ENCODE measurements at regions not wholly inside any gene's neighbourhood (a gene's known extent, or its start where the extent isn't known, plus 50 kb on each side); places are given as distances from the start of the nearest gene placed in this dataset.
"Not testable (repeated sequence)": the region's sequence is repeated elsewhere in the genome, so short reads cannot be mapped to it uniquely, and the experiment has no call there.

- no peaks in the 10 kb centered on the region for H3K36me3 Mint-ChIP-seq
- H3K4me1 ChIP-seq (ENCODE audit: insufficient read depth, low read length) = no peaks in the 10 kb centered on the region
- DNase-seq = no peak
- H3K27me3 Mint-ChIP-seq = no peaks in the 10 kb centered on the region
- H3K4me1 Mint-ChIP-seq = no peaks in the 10 kb centered on the region
- H3K4me3 ChIP-seq (ENCODE audit: low read length) = no peak overlapping the region
- H3K9me3 Mint-ChIP-seq = peaks cover 0 to 10% (median 2%) of the 10 kb centered on the region in 5 donors
- H3K9me3 ChIP-seq (ENCODE audit: low read length) = no peaks in the 10 kb centered on the region
- CTCF ChIA-PET = no interaction called here
- H3K27ac Mint-ChIP-seq = peak overlapping the region in 1 of 8 donors; percentile 16
- no peak overlapping the region for H3K4me3 Mint-ChIP-seq
- H3K27ac ChIP-seq (ENCODE audit: low read depth, low read length) = no peak overlapping the region
- no peaks in the 10 kb centered on the region for H3K27me3 ChIP-seq (ENCODE audit: insufficient read depth, low read length, poor library complexity, severe bottlenecking)
- POLR2A ChIA-PET = no interaction called here
- H3K36me3 ChIP-seq (ENCODE audit: insufficient read depth, low read length) = no peaks in the 10 kb centered on the region
Measured at GRCh38 chr1:95641386-95641785, 407.4 kb downstream of the RWDD3 start.

- Histone ChIP-seq H3K9me3 (ENCODE audit: low read length) (no peaks in the 10 kb centered on the region), H3K4me3 (ENCODE audit: low read length) (no peak overlapping the region), H3K27me3 (ENCODE audit: insufficient read depth, low read length, poor library complexity, severe bottlenecking) (no peaks in the 10 kb centered on the region), H3K4me1 (ENCODE audit: insufficient read depth, low read length) (no peaks in the 10 kb centered on the region), H3K36me3 (ENCODE audit: insufficient read depth, low read length) (no peaks in the 10 kb centered on the region), H3K27ac (ENCODE audit: low read depth, low read length) (no peak overlapping the region)
- ChIA-PET POLR2A (no interaction called here), CTCF (no interaction called here)
- Mint-ChIP-seq H3K36me3 (no peaks in the 10 kb centered on the region), H3K4me1 (no peaks in the 10 kb centered on the region), H3K27ac (no peak overlapping the region), H3K27me3 (no peaks in the 10 kb centered on the region), H3K9me3 (peaks cover 0 to 10% (median 2%) of the 10 kb centered on the region in 5 donors), H3K4me3 (no peak overlapping the region)
- no peak for DNase-seq
Measured at GRCh38 chr1:95642035-95642434, 408.0 kb downstream of the RWDD3 start.

GRCh38 chr1:95643071-95643470, 409.1 kb downstream of the RWDD3 start:
- Mint-ChIP-seq H3K4me3 (no peak overlapping the region), H3K9me3 (peaks cover 0 to 7% (median 0%) of the 10 kb centered on the region in 5 donors), H3K27ac (no peak overlapping the region), H3K36me3 (no peaks in the 10 kb centered on the region), H3K4me1 (no peaks in the 10 kb centered on the region), H3K27me3 (no peaks in the 10 kb centered on the region)
- no peaks in the 10 kb centered on the region for H3K9me3 ChIP-seq (ENCODE audit: low read length)
- no peak for DNase-seq
- CTCF ChIA-PET = no interaction called here
- no peaks in the 10 kb centered on the region for H3K27me3 ChIP-seq (ENCODE audit: insufficient read depth, low read length, poor library complexity, severe bottlenecking)
- POLR2A ChIA-PET = no interaction called here
- no peak overlapping the region for H3K4me3 ChIP-seq (ENCODE audit: low read length)
- no peaks in the 10 kb centered on the region for H3K36me3 ChIP-seq (ENCODE audit: insufficient read depth, low read length)
- no peak overlapping the region for H3K27ac ChIP-seq (ENCODE audit: low read depth, low read length)
- no peaks in the 10 kb centered on the region for H3K4me1 ChIP-seq (ENCODE audit: insufficient read depth, low read length)

- H3K27me3 Mint-ChIP-seq; H3K27me3 ChIP-seq (ENCODE audit: insufficient read depth, low read length, poor library complexity, severe bottlenecking); H3K4me3 Mint-ChIP-seq; H3K9me3 ChIP-seq (ENCODE audit: low read length); H3K36me3 ChIP-seq (ENCODE audit: insufficient read depth, low read length); DNase-seq; POLR2A ChIA-PET; H3K27ac ChIP-seq (ENCODE audit: low read depth, low read length); H3K36me3 Mint-ChIP-seq; H3K9me3 Mint-ChIP-seq; H3K4me1 Mint-ChIP-seq; CTCF ChIA-PET; H3K27ac Mint-ChIP-seq; H3K4me1 ChIP-seq (ENCODE audit: insufficient read depth, low read length); H3K4me3 ChIP-seq (ENCODE audit: low read length): not testable (repeated sequence)
Measured at GRCh38 chr1:95645126-95645525, 411.1 kb downstream of the RWDD3 start.

- Histone ChIP-seq H3K4me1 (ENCODE audit: insufficient read depth, low read length) (no peaks in the 10 kb centered on the region), H3K9me3 (ENCODE audit: low read length) (no peaks in the 10 kb centered on the region), H3K36me3 (ENCODE audit: insufficient read depth, low read length) (no peaks in the 10 kb centered on the region), H3K4me3 (ENCODE audit: low read length) (no peak overlapping the region), H3K27ac (ENCODE audit: low read depth, low read length) (no peak overlapping the region), H3K27me3 (ENCODE audit: insufficient read depth, low read length, poor library complexity, severe bottlenecking) (no peaks in the 10 kb centered on the region)
- H3K36me3 Mint-ChIP-seq = no peaks in the 10 kb centered on the region
- POLR2A ChIA-PET = no interaction called here
- H3K4me1 Mint-ChIP-seq = no peaks in the 10 kb centered on the region
- no peak for DNase-seq
- no peak overlapping the region for H3K27ac Mint-ChIP-seq
- no peaks in the 10 kb centered on the region for H3K27me3 Mint-ChIP-seq
- H3K9me3 Mint-ChIP-seq = peaks cover 0 to 3% (median 2%) of the 10 kb centered on the region in 5 donors
- CTCF ChIA-PET = no interaction called here
- no peak overlapping the region for H3K4me3 Mint-ChIP-seq
Measured at GRCh38 chr1:95650631-95651030, 416.6 kb downstream of the RWDD3 start.

GRCh38 chr1:95652423-95652965, 418.5 kb downstream of the RWDD3 start:
- CTCF ChIA-PET = no interaction called here
- DNase-seq = no peak
- Mint-ChIP-seq H3K9me3 (peaks cover 0 to 6% (median 2%) of the 10 kb centered on the region in 5 donors), H3K27me3 (no peaks in the 10 kb centered on the region), H3K36me3 (no peaks in the 10 kb centered on the region), H3K27ac (no peak overlapping the region), H3K4me1 (no peaks in the 10 kb centered on the region), H3K4me3 (no peak overlapping the region)
- no peaks in the 10 kb centered on the region for H3K4me1 ChIP-seq (ENCODE audit: insufficient read depth, low read length)
- POLR2A ChIA-PET = no interaction called here
- H3K4me3 ChIP-seq (ENCODE audit: low read length) = no peak overlapping the region
- H3K9me3 ChIP-seq (ENCODE audit: low read length) = no peaks in the 10 kb centered on the region
- no peaks in the 10 kb centered on the region for H3K27me3 ChIP-seq (ENCODE audit: insufficient read depth, low read length, poor library complexity, severe bottlenecking)
- no peaks in the 10 kb centered on the region for H3K36me3 ChIP-seq (ENCODE audit: insufficient read depth, low read length)
- no peak overlapping the region for H3K27ac ChIP-seq (ENCODE audit: low read depth, low read length)

- H3K36me3 ChIP-seq (ENCODE audit: insufficient read depth, low read length) = no peaks in the 10 kb centered on the region
- DNase-seq = no peak
- H3K9me3 ChIP-seq (ENCODE audit: low read length) = no peaks in the 10 kb centered on the region
- no peaks in the 10 kb centered on the region for H3K4me1 ChIP-seq (ENCODE audit: insufficient read depth, low read length)
- Mint-ChIP-seq H3K27me3 (no peaks in the 10 kb centered on the region), H3K27ac (no peak overlapping the region), H3K4me3 (no peak overlapping the region), H3K4me1 (no peaks in the 10 kb centered on the region), H3K9me3 (peaks cover 0 to 6% (median 3%) of the 10 kb centered on the region in 5 donors), H3K36me3 (no peaks in the 10 kb centered on the region)
- ChIA-PET CTCF (no interaction called here), POLR2A (no interaction called here)
- H3K4me3 ChIP-seq (ENCODE audit: low read length) = no peak overlapping the region
- H3K27me3 ChIP-seq (ENCODE audit: insufficient read depth, low read length, poor library complexity, severe bottlenecking) = no peaks in the 10 kb centered on the region
- H3K27ac ChIP-seq (ENCODE audit: low read depth, low read length) = no peak overlapping the region
Measured at GRCh38 chr1:95653618-95654017, 419.6 kb downstream of the RWDD3 start.

GRCh38 chr1:95655321-95656020, 421.5 kb downstream of the RWDD3 start:
- Mint-ChIP-seq H3K27ac (no peak overlapping the region), H3K36me3 (no peaks in the 10 kb centered on the region), H3K27me3 (no peaks in the 10 kb centered on the region), H3K9me3 (peaks cover 0 to 8% (median 2%) of the 10 kb centered on the region in 5 donors), H3K4me3 (no peak overlapping the region), H3K4me1 (no peaks in the 10 kb centered on the region)
- H3K36me3 ChIP-seq (ENCODE audit: insufficient read depth, low read length) = no peaks in the 10 kb centered on the region
- no peaks in the 10 kb centered on the region for H3K4me1 ChIP-seq (ENCODE audit: insufficient read depth, low read length)
- no peaks in the 10 kb centered on the region for H3K27me3 ChIP-seq (ENCODE audit: insufficient read depth, low read length, poor library complexity, severe bottlenecking)
- no peaks in the 10 kb centered on the region for H3K9me3 ChIP-seq (ENCODE audit: low read length)
- CTCF ChIA-PET = no interaction called here
- H3K4me3 ChIP-seq (ENCODE audit: low read length) = no peak overlapping the region
- H3K27ac ChIP-seq (ENCODE audit: low read depth, low read length) = no peak overlapping the region
- DNase-seq = no peak
- POLR2A ChIA-PET = no interaction called here

Data from CD8-positive, alpha-beta memory T cell (primary cell).